ENCODE measurements at regions not wholly inside any gene's neighbourhood (a gene's known extent, or its start where the extent isn't known, plus 50 kb on each side); places are given as distances from the start of the nearest gene placed in this dataset.

DNA sequence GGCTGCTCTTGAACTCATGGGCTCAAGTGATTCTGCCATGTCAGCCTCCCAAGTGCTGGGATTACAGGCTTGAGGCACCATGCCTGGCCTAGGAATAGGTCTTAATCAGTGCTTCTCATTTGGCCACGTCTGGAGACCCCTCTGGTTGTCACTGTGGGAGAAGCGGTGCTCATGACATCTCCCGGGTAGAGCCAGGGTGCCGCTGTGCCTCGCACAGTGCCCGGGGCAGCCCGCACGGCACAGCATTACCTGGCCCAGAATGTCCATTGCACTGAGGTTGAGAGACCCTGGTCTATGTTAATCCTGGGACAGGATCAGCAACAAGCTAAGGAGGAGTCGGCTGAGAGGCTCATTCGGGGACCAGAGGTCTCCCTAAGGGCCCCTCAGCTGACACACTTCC, 160.8 kb downstream of the EFNB2 start:
- in situ Hi-C loops (cut with MboI; ENCODE audit: low sequenced_read_pairs) (no loop called here), dilution Hi-C loops (cut with HindIII; ENCODE audit: low sequenced_read_pairs, unreplicated experiment) (no loop called here), intact Hi-C loops (cut with micrococcal nuclease) (no loop called here)
- peaks cover 0 to 4% of the 10 kb centered on the region in 2 experiments; a peak in 1 of 4 replicates for H3K79me1 ChIP-seq (ENCODE audit: low read depth in 1 of 2, low read length in 2 of 2)
- H3K27me3 ChIP-seq (ENCODE audit: control insufficient read depth, insufficient read depth, low read length), result no peaks in the 10 kb centered on the region
- H2AFZ ChIP-seq (replicated peaks; ENCODE audit: low read length, poor library complexity), result peak overlapping the region; percentile 37
- POLR2A ChIA-PET (ENCODE audit: unreplicated experiment), result interaction anchor here (0.6 kb wide), 2 partner anchors 903 to 1340 kb away, joined by 5 to 11 read pairs; no protein-coding TSS in a partner anchor
- peak overlapping the region; percentile 6; the same call in 1 of the 2 replicates for H3K23ac ChIP-seq (ENCODE audit: low read depth, low read length)
- peak overlapping the region; percentile 85 for H3K4ac ChIP-seq (ENCODE audit: low read depth, low read length)
- no peak overlapping the region for H3K56ac ChIP-seq (ENCODE audit: extremely low read depth, insufficient read depth, low read length)
- H4K20me1 ChIP-seq (ENCODE audit: insufficient read depth, low read length), result no peaks in the 10 kb centered on the region
- CTCF ChIA-PET, result no interaction called here
- no peaks in the 10 kb centered on the region for H3K36me3 ChIP-seq (ENCODE audit: control insufficient read depth, insufficient read depth, low read length)
- H4K8ac ChIP-seq (ENCODE audit: low read depth in 2 of 2, low read length in 2 of 2), result peak overlapping the region; percentile 43 to 85; a peak in 3 of 4 replicates
- H2BK120ac ChIP-seq (ENCODE audit: low read depth, low read length), result peak overlapping the region; percentile 58
- peak overlapping the region; percentile 3 for H3K14ac ChIP-seq (replicated peaks; ENCODE audit: low read depth, low read length)
- H4K5ac ChIP-seq (ENCODE audit: low read depth, low read length), result 0 out of 2 replicates have a peak overlapping the region, but pooled peaks have one; percentile 62
- H2BK15ac ChIP-seq (ENCODE audit: low read depth, low read length), result peak overlapping the region; percentile 94; the same call in 2 of the 3 replicates
- H4K91ac ChIP-seq (ENCODE audit: insufficient read depth, low read depth, low read length), result peak overlapping the region; percentile 82
- DNase-seq (no peak), ATAC-seq (ENCODE audit: low read depth) (no peak)
- peak overlapping the region; percentile 79 for H2AK5ac ChIP-seq (ENCODE audit: low read depth, low read length)
- peaks cover 19% of the 10 kb centered on the region for H3K9me1 ChIP-seq (ENCODE audit: insufficient read depth, low read length)
- no TSS peak for BruUV-seq (replicated peaks)
- H2AK9ac ChIP-seq (replicated peaks; ENCODE audit: low read depth, low read length, poor library complexity), result no peak overlapping the region
- peak overlapping the region; percentile 60 for H2BK20ac ChIP-seq (ENCODE audit: low read depth, low read length)
- H3K9me3 ChIP-seq (ENCODE audit: control insufficient read depth, insufficient read depth, low read length), result no peaks in the 10 kb centered on the region
- H3K4me1 ChIP-seq (ENCODE audit: control insufficient read depth, insufficient read depth, low read length), result peaks cover 29% of the 10 kb centered on the region
- no peak overlapping the region for H3K27ac ChIP-seq (ENCODE audit: insufficient read depth, low read length)
- TF ChIP-seq RAD21 (IDR thresholded peaks at IDR 0.05; ENCODE audit: low read length), result no peak
- no peak for TF ChIP-seq NFE2L2 (IDR thresholded peaks at IDR 0.05; ENCODE audit: low read depth, low read length)
- no peak for TF ChIP-seq MAFK (IDR thresholded peaks at IDR 0.05; ENCODE audit: low read depth, low read length)
- no peak for TF ChIP-seq FOS (IDR thresholded peaks at IDR 0.05; ENCODE audit: low read depth, low read length)
- TF ChIP-seq RCOR1 (IDR thresholded peaks at IDR 0.05; ENCODE audit: insufficient replicate concordance, low read length), result no peak
- no peak for TF ChIP-seq POLR2A (IDR thresholded peaks at IDR 0.05; ENCODE audit: low read depth, low read length)
- TF ChIP-seq, protein P1, sequence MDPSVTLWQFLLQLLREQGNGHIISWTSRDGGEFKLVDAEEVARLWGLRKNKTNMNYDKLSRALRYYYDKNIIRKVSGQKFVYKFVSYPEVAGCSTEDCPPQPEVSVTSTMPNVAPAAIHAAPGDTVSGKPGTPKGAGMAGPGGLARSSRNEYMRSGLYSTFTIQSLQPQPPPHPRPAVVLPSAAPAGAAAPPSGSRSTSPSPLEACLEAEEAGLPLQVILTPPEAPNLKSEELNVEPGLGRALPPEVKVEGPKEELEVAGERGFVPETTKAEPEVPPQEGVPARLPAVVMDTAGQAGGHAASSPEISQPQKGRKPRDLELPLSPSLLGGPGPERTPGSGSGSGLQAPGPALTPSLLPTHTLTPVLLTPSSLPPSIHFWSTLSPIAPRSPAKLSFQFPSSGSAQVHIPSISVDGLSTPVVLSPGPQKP (IDR thresholded peaks at IDR 0.05; ENCODE audit: borderline replicate concordance, low read depth, low read length), result no peak
- TF ChIP-seq BHLHE40 (IDR thresholded peaks at IDR 0.05; ENCODE audit: low read depth, low read length), result no peak
- TF ChIP-seq, protein P2, sequence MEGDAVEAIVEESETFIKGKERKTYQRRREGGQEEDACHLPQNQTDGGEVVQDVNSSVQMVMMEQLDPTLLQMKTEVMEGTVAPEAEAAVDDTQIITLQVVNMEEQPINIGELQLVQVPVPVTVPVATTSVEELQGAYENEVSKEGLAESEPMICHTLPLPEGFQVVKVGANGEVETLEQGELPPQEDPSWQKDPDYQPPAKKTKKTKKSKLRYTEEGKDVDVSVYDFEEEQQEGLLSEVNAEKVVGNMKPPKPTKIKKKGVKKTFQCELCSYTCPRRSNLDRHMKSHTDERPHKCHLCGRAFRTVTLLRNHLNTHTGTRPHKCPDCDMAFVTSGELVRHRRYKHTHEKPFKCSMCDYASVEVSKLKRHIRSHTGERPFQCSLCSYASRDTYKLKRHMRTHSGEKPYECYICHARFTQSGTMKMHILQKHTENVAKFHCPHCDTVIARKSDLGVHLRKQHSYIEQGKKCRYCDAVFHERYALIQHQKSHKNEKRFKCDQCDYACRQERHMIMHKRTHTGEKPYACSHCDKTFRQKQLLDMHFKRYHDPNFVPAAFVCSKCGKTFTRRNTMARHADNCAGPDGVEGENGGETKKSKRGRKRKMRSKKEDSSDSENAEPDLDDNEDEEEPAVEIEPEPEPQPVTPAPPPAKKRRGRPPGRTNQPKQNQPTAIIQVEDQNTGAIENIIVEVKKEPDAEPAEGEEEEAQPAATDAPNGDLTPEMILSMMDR (conservative IDR thresholded peaks at IDR 0.05; ENCODE audit: low read depth, low read length), result no peak
- no peak for TF ChIP-seq CHD1 (IDR thresholded peaks at IDR 0.05; ENCODE audit: low read depth, low read length)
- TF ChIP-seq MXI1 (IDR thresholded peaks at IDR 0.05; ENCODE audit: borderline replicate concordance, low read depth, low read length), result no peak
- TF ChIP-seq, protein P3, sequence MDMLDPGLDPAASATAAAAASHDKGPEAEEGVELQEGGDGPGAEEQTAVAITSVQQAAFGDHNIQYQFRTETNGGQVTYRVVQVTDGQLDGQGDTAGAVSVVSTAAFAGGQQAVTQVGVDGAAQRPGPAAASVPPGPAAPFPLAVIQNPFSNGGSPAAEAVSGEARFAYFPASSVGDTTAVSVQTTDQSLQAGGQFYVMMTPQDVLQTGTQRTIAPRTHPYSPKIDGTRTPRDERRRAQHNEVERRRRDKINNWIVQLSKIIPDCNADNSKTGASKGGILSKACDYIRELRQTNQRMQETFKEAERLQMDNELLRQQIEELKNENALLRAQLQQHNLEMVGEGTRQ (IDR thresholded peaks at IDR 0.05; ENCODE audit: low read depth, low read length), result no peak
- H3K4me3 ChIP-seq (ENCODE audit: insufficient read depth, low read depth, low read length), result no peak overlapping the region
- H3K4me2 ChIP-seq (ENCODE audit: low read depth, low read length), result no peak overlapping the region
- peak overlapping the region; percentile 16 for H2BK5ac ChIP-seq (ENCODE audit: low read depth, low read length, poor library complexity, severe bottlenecking)
- H3K9ac ChIP-seq (ENCODE audit: low read depth, low read length), result no peak overlapping the region
- 100% methylated on average over 8 of the region's 10 CpGs; no CpG with 5 or more reads in 1 of the 2 experiments for WGBS, 2 experiments (ENCODE audit: extremely low coverage in 2 of 2, insufficient read length in 1 of 2)
- peak overlapping the region; percentile 42 for H3K18ac ChIP-seq (ENCODE audit: low read depth, low read length)

Measured in IMR-90 (cell line).